ENCODE measurements at regions not wholly inside any gene's neighbourhood (a gene's known extent, or its start where the extent isn't known, plus 50 kb on each side); places are given as distances from the start of the nearest gene placed in this dataset.
A peak's percentile ranks its signal among the peaks of the same experiment; 100 is the strongest.

- peak in 1 of 2 experiments; percentile 81; a peak in 1 of 4 replicates for TF ChIP-seq REST (IDR thresholded peaks at IDR 0.05; ENCODE audit: borderline replicate concordance in 1 of 2, low read depth in 1 of 2, low read length in 2 of 2)
- TF ChIP-seq U2AF2 (IDR thresholded peaks at IDR 0.05; ENCODE audit: low read depth, low read length): no peak
- TF ChIP-seq ZFP36 (IDR thresholded peaks at IDR 0.05; ENCODE audit: borderline replicate concordance, low read depth, low read length, partially characterized antibody): peak; percentile 56
- TF ChIP-seq RBM22 (optimal IDR thresholded peaks at IDR 0.05; ENCODE audit: low read length): no peak
- TF ChIP-seq ZNF577 (CRISPR knock-in tag; IDR thresholded peaks at IDR 0.05; ENCODE audit: borderline replicate concordance, low read depth): no peak
- TF ChIP-seq ZSCAN5A (CRISPR knock-in tag; IDR thresholded peaks at IDR 0.05; ENCODE audit: borderline replicate concordance): peak; percentile 81; the same call in 1 of the 2 replicates
- TF ChIP-seq NFRKB (IDR thresholded peaks at IDR 0.05): no peak
- no peak for TF ChIP-seq EHMT2 (IDR thresholded peaks at IDR 0.05; ENCODE audit: borderline replicate concordance, low read depth, low read length)
- no peak for TF ChIP-seq RFX1 (IDR thresholded peaks at IDR 0.05)
- no peak for TF ChIP-seq BRCA1 (CRISPR knock-in tag; IDR thresholded peaks at IDR 0.05)
- no peak for TF ChIP-seq FIP1L1 (IDR thresholded peaks at IDR 0.05; ENCODE audit: borderline replicate concordance, insufficient read depth, low read depth, low read length)
- no peak for TF ChIP-seq PBX2 (CRISPR knock-in tag; IDR thresholded peaks at IDR 0.05)
- TF ChIP-seq HINFP (CRISPR knock-in tag; IDR thresholded peaks at IDR 0.05; ENCODE audit: low read depth): no peak
- TF ChIP-seq NAIF1 (CRISPR knock-in tag; IDR thresholded peaks at IDR 0.05; ENCODE audit: borderline replicate concordance): no peak
- TF ChIP-seq ZNF589 (CRISPR knock-in tag; conservative IDR thresholded peaks at IDR 0.05): no peak
- no peak for TF ChIP-seq ZHX2 (IDR thresholded peaks at IDR 0.05; ENCODE audit: low read depth)
- no peak for TF ChIP-seq ZHX2 (CRISPR knock-in tag; IDR thresholded peaks at IDR 0.05; ENCODE audit: borderline replicate concordance)
Measured at GRCh38 chr3:166829896-166830295, 550.2 kb downstream of the ZBBX start (continued).

All from HepG2 (cell line).